Body of pancreas (tissue), 4 donors: ENCODE measurements at regions not wholly inside any gene's neighbourhood (a gene's known extent, or its start where the extent isn't known, plus 50 kb on each side); places are given as distances from the start of the nearest gene placed in this dataset.

Experiments
- POLR2A ChIP-seq, 3 donors: fragments of 450-650 bp; IDR thresholded peaks; one replicate each; pipeline ENCODE4 v1.6.1; 2016; ENCODE audit warnings: antibody characterized with exemption in 3 of 3, mild to moderate bottlenecking in 2 of 3
- TF ChIP-seq, protein P1 (sequence below), 7 experiments: fragments of 450-650 bp in 4 of 7; fragments of 200-600 bp in 3 of 7; sonication (generic) in 3 of 7; IDR thresholded peaks; one replicate each; pipeline ENCODE4 v1.5.1; 2016 to 2019; ENCODE audit warnings: antibody characterized with exemption in 7 of 7

DNA sequence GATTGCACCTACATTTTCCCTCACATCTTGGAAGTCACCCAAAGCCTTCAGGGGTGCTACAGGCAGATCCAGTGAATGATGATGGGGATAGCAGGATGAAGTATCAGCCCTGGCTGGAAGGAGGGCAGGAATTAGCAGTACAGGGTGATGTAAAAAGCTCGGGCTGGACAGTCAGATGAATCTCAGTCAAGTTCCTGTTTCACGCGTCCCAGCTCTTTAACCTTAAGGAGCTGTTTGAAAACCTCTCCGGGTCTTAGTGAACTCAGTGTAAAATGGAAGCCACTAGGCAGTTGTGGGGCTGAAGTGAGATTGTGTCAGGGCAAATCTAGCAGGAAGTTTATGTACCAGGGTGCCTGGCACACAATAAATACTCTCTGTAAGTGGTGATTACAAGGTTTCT lies 166.4 kb upstream of the PROK2 start:
- TF ChIP-seq POLR2A (IDR thresholded peaks at IDR 0.05), result no peak
- TF ChIP-seq, protein P1, sequence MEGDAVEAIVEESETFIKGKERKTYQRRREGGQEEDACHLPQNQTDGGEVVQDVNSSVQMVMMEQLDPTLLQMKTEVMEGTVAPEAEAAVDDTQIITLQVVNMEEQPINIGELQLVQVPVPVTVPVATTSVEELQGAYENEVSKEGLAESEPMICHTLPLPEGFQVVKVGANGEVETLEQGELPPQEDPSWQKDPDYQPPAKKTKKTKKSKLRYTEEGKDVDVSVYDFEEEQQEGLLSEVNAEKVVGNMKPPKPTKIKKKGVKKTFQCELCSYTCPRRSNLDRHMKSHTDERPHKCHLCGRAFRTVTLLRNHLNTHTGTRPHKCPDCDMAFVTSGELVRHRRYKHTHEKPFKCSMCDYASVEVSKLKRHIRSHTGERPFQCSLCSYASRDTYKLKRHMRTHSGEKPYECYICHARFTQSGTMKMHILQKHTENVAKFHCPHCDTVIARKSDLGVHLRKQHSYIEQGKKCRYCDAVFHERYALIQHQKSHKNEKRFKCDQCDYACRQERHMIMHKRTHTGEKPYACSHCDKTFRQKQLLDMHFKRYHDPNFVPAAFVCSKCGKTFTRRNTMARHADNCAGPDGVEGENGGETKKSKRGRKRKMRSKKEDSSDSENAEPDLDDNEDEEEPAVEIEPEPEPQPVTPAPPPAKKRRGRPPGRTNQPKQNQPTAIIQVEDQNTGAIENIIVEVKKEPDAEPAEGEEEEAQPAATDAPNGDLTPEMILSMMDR (IDR thresholded peaks at IDR 0.05), result no peak
